ENCODE measurements at regions not wholly inside any gene's neighbourhood (a gene's known extent, or its start where the extent isn't known, plus 50 kb on each side); places are given as distances from the start of the nearest gene placed in this dataset.

DNA sequence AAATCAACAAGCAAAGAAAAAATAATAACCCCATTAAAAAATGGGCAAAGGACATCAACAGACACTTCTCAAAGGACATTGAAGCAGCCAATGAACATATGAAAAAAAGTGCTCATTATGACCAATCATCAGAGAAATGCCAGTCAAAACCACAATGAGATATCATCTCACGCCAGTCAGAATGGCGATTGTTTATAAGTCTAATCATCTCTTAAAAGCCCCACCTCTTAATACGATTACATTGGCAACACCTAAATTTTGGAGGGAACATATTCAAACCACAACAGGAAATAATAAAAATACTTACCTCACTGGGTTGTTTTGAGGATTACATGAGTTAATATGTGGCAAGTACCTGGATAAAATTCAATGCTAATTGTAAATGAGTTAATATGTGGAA, 57.1 kb upstream of the PLPPR4 start:
- no peak for DNase-seq
- Mint-ChIP-seq H3K4me1 (ENCODE audit: low read depth, unreplicated experiment) (no peaks in the 10 kb centered on the region), H3K9me3 (ENCODE audit: unreplicated experiment) (no peaks in the 10 kb centered on the region), H3K27me3 (ENCODE audit: unreplicated experiment) (peaks cover 2% of the 10 kb centered on the region), H3K36me3 (ENCODE audit: unreplicated experiment) (no peaks in the 10 kb centered on the region), H3K27ac (ENCODE audit: unreplicated experiment) (no peak overlapping the region), H3K4me3 (ENCODE audit: unreplicated experiment) (no peak overlapping the region)
- TF ChIP-seq, protein P1, sequence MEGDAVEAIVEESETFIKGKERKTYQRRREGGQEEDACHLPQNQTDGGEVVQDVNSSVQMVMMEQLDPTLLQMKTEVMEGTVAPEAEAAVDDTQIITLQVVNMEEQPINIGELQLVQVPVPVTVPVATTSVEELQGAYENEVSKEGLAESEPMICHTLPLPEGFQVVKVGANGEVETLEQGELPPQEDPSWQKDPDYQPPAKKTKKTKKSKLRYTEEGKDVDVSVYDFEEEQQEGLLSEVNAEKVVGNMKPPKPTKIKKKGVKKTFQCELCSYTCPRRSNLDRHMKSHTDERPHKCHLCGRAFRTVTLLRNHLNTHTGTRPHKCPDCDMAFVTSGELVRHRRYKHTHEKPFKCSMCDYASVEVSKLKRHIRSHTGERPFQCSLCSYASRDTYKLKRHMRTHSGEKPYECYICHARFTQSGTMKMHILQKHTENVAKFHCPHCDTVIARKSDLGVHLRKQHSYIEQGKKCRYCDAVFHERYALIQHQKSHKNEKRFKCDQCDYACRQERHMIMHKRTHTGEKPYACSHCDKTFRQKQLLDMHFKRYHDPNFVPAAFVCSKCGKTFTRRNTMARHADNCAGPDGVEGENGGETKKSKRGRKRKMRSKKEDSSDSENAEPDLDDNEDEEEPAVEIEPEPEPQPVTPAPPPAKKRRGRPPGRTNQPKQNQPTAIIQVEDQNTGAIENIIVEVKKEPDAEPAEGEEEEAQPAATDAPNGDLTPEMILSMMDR (IDR thresholded peaks at IDR 0.05; ENCODE audit: partially characterized antibody, unreplicated experiment), result no peak
